ENCODE measurements at regions not wholly inside any gene's neighbourhood (a gene's known extent, or its start where the extent isn't known, plus 50 kb on each side); places are given as distances from the start of the nearest gene placed in this dataset.

GRCh38 chr11:26194881-26195280 lies 137.0 kb upstream of the ANO3 start:
- no peaks in the 10 kb centered on the region for H3K9me3 ChIP-seq (replicated peaks in 1 of 2; ENCODE audit: control insufficient read depth in 2 of 2, insufficient read depth in 1 of 2, low read depth in 1 of 2, low read length in 2 of 2)
- H3K4ac ChIP-seq (ENCODE audit: low read length) = no peak overlapping the region
- H2BK12ac ChIP-seq (ENCODE audit: low read length) = no peak overlapping the region
- H3K27ac ChIP-seq (replicated peaks; ENCODE audit: low read length) = no peak overlapping the region
- no peak overlapping the region for H3K23ac ChIP-seq (ENCODE audit: low read depth, low read length, poor library complexity)
- DNase-seq (ENCODE audit: low spot score) = no peak
- no peak overlapping the region for H3K4me2 ChIP-seq (ENCODE audit: insufficient read depth, low read length, poor library complexity, severe bottlenecking)
- no peaks in the 10 kb centered on the region for H3K4me1 ChIP-seq (ENCODE audit: control insufficient read depth in 2 of 2, insufficient read depth in 1 of 2, low read depth in 1 of 2, low read length in 2 of 2)
- H4K8ac ChIP-seq (ENCODE audit: low read depth, low read length) = no peak overlapping the region
- no peak overlapping the region for H2BK120ac ChIP-seq (ENCODE audit: low read depth, low read length)
- H2AFZ ChIP-seq (ENCODE audit: low read length) = no peak overlapping the region
- no peak overlapping the region for H2BK5ac ChIP-seq (ENCODE audit: low read length)
- H3K79me1 ChIP-seq (ENCODE audit: low read depth, low read length) = no peaks in the 10 kb centered on the region
- no peak overlapping the region for H2AK5ac ChIP-seq (ENCODE audit: low read depth, low read length)
- no CpG with 5 or more reads among the region's 1 CpG for WGBS, 2 donors (ENCODE audit: extremely low coverage in 2 of 2, insufficient read length in 2 of 2, insufficient replicate concordance in 1 of 2)
- H3K27me3 ChIP-seq (ENCODE audit: control insufficient read depth in 3 of 3, insufficient read depth in 3 of 3, low read depth in 1 of 3, low read length in 3 of 3) = no peaks in the 10 kb centered on the region
- H3K18ac ChIP-seq (ENCODE audit: low read length) = no peak overlapping the region
- H4K91ac ChIP-seq (ENCODE audit: low read depth, low read length, poor library complexity) = no peak overlapping the region
- no peak overlapping the region for H3K4me3 ChIP-seq (ENCODE audit: low read length in 2 of 2)
- H3K14ac ChIP-seq (ENCODE audit: low read length) = no peak overlapping the region
- H3K9ac ChIP-seq (ENCODE audit: low read depth, low read length, poor library complexity) = no peak overlapping the region
- no peak overlapping the region for H2BK15ac ChIP-seq (ENCODE audit: low read length)
- H3K36me3 ChIP-seq (replicated peaks in 1 of 2; ENCODE audit: control insufficient read depth in 2 of 2, insufficient read depth in 2 of 2, low read length in 2 of 2) = no peaks in the 10 kb centered on the region

DNA sequence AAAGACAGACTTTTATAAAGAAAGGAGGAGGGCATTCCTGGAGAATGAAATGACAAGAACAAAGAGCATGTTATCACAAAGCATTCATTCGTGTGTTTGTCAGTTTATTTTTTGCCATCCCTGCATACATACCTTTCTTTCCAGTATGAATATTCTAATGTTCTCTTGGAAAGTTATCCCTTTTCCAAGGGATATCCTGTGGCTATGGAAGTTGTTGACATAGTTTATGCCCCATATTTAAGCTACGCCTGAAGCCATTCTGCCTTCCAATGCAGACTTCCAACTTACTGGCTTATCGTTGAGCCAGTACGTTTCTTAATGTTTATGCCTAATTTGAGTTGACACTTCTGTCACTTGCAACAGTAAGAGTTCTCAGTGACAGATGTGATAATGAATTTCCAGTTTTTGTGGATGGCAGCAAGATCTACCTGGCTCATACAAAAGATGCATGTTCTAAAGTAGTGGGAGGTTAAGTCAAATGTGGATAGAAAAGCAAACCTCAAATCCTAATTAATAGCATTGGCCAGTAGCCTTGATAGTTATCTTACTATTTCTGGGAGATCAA lies 133.3 kb upstream of the ANO3 start:
- no peak overlapping the region for H3K9ac ChIP-seq (ENCODE audit: low read depth, low read length, poor library complexity)
- no peaks in the 10 kb centered on the region for H3K9me3 ChIP-seq (replicated peaks in 1 of 2; ENCODE audit: control insufficient read depth in 2 of 2, insufficient read depth in 1 of 2, low read depth in 1 of 2, low read length in 2 of 2)
- H3K23ac ChIP-seq (ENCODE audit: low read depth, low read length, poor library complexity) = no peak overlapping the region
- H3K36me3 ChIP-seq (replicated peaks in 1 of 2; ENCODE audit: control insufficient read depth in 2 of 2, insufficient read depth in 2 of 2, low read length in 2 of 2) = no peaks in the 10 kb centered on the region
- no peak overlapping the region for H2BK5ac ChIP-seq (ENCODE audit: low read length)
- no peak overlapping the region for H3K14ac ChIP-seq (ENCODE audit: low read length)
- no peaks in the 10 kb centered on the region for H3K79me1 ChIP-seq (ENCODE audit: low read depth, low read length)
- H2BK120ac ChIP-seq (ENCODE audit: low read depth, low read length) = no peak overlapping the region
- H3K18ac ChIP-seq (ENCODE audit: low read length) = no peak overlapping the region
- no peak overlapping the region for H3K4ac ChIP-seq (ENCODE audit: low read length)
- no peak for DNase-seq (ENCODE audit: low spot score)
- H4K91ac ChIP-seq (ENCODE audit: low read depth, low read length, poor library complexity) = no peak overlapping the region
- no peak overlapping the region for H2BK15ac ChIP-seq (ENCODE audit: low read length)
- no CpG with 5 or more reads among the region's 4 CpGs for WGBS, 2 donors (ENCODE audit: extremely low coverage in 2 of 2, insufficient read length in 2 of 2, insufficient replicate concordance in 1 of 2)
- H4K8ac ChIP-seq (ENCODE audit: low read depth, low read length) = no peak overlapping the region
- H3K4me3 ChIP-seq (ENCODE audit: low read length in 2 of 2) = no peak overlapping the region
- H3K4me1 ChIP-seq (ENCODE audit: control insufficient read depth in 2 of 2, insufficient read depth in 1 of 2, low read depth in 1 of 2, low read length in 2 of 2) = no peaks in the 10 kb centered on the region
- H2BK12ac ChIP-seq (ENCODE audit: low read length) = no peak overlapping the region
- H2AK5ac ChIP-seq (ENCODE audit: low read depth, low read length) = no peak overlapping the region
- H2AFZ ChIP-seq (ENCODE audit: low read length) = no peak overlapping the region
- H3K27ac ChIP-seq (replicated peaks; ENCODE audit: low read length) = no peak overlapping the region
- no peak overlapping the region for H3K4me2 ChIP-seq (ENCODE audit: insufficient read depth, low read length, poor library complexity, severe bottlenecking)
- no peaks in the 10 kb centered on the region for H3K27me3 ChIP-seq (ENCODE audit: control insufficient read depth in 3 of 3, insufficient read depth in 3 of 3, low read depth in 1 of 3, low read length in 3 of 3)

DNA sequence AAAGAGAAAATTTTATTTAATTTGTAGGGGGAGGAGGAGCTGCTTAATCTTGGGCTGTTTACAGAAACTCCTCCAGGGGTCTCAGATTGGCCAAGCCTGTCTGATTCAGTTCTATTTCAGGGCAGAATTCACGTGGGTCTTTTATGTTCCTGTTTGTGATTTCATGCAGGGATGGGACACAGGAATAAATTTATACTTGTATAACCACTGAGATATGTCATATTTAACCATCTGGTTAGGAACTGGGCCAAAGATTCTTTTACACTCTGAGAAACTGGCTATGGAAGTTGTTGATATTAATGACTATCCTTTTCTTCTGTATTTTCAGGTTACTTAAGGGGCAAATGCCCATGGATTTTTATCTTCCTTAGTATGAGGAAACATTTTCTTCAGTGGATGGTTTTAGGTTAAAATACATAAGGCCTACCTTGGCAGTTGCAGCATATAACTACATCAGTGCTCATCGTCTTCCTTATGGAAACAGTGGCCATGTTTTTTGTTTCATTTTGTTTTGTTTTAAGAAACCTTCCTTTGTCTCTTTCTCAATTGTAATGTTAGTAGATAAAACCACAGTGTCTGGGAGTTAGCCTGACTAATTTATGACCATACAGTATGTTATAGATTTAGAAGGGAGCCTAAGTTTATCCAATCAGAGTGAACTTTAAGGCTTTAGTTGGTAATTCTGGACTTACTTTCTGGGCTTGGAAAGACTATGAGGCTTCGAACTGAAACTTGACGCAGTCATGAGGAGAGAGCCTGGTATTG lies 132.4 kb upstream of the ANO3 start:
- H2AK5ac ChIP-seq (ENCODE audit: low read depth, low read length) = no peak overlapping the region
- DNase-seq (ENCODE audit: low spot score) = no peak
- H3K4ac ChIP-seq (ENCODE audit: low read length) = no peak overlapping the region
- H2BK5ac ChIP-seq (ENCODE audit: low read length) = no peak overlapping the region
- no peak overlapping the region for H3K4me3 ChIP-seq (ENCODE audit: low read length in 2 of 2)
- no peak overlapping the region for H3K4me2 ChIP-seq (ENCODE audit: insufficient read depth, low read length, poor library complexity, severe bottlenecking)
- H2BK12ac ChIP-seq (ENCODE audit: low read length) = no peak overlapping the region
- no peak overlapping the region for H3K27ac ChIP-seq (replicated peaks; ENCODE audit: low read length)
- H2AFZ ChIP-seq (ENCODE audit: low read length) = no peak overlapping the region
- no peaks in the 10 kb centered on the region for H3K9me3 ChIP-seq (replicated peaks in 1 of 2; ENCODE audit: control insufficient read depth in 2 of 2, insufficient read depth in 1 of 2, low read depth in 1 of 2, low read length in 2 of 2)
- no peak overlapping the region for H4K8ac ChIP-seq (ENCODE audit: low read depth, low read length)
- no peak overlapping the region for H3K23ac ChIP-seq (ENCODE audit: low read depth, low read length, poor library complexity)
- no peaks in the 10 kb centered on the region for H3K36me3 ChIP-seq (replicated peaks in 1 of 2; ENCODE audit: control insufficient read depth in 2 of 2, insufficient read depth in 2 of 2, low read length in 2 of 2)
- no peak overlapping the region for H2BK120ac ChIP-seq (ENCODE audit: low read depth, low read length)
- H4K91ac ChIP-seq (ENCODE audit: low read depth, low read length, poor library complexity) = no peak overlapping the region
- WGBS, 2 donors (ENCODE audit: extremely low coverage in 2 of 2, insufficient read length in 2 of 2, insufficient replicate concordance in 1 of 2) = no CpG with 5 or more reads among the region's 4 CpGs
- H3K27me3 ChIP-seq (ENCODE audit: control insufficient read depth in 3 of 3, insufficient read depth in 3 of 3, low read depth in 1 of 3, low read length in 3 of 3) = no peaks in the 10 kb centered on the region
- no peak overlapping the region for H3K18ac ChIP-seq (ENCODE audit: low read length)
- no peak overlapping the region for H3K14ac ChIP-seq (ENCODE audit: low read length)
- H3K79me1 ChIP-seq (ENCODE audit: low read depth, low read length) = no peaks in the 10 kb centered on the region
- H3K9ac ChIP-seq (ENCODE audit: low read depth, low read length, poor library complexity) = no peak overlapping the region
- no peak overlapping the region for H2BK15ac ChIP-seq (ENCODE audit: low read length)
- no peaks in the 10 kb centered on the region for H3K4me1 ChIP-seq (ENCODE audit: control insufficient read depth in 2 of 2, insufficient read depth in 1 of 2, low read depth in 1 of 2, low read length in 2 of 2)

DNA sequence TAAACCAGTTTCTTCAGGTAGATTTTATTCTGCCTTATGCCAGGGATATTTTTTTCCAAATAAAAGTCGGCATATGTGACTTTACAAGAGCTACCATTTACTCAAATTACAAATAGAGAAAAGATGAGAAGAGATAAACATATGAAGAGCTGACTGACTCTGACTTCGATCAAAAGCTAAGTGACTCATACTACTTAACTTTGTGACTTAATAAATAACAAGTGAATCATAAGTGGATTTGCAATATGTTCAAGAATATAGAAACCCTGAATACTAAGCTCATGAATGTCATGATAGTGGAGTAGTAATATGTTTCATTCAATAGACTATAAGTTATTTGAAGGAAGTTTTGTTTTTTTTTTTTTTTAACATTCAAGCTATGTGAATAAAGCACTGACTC lies 130.5 kb upstream of the ANO3 start:
- Histone ChIP-seq H4K8ac (ENCODE audit: low read depth, low read length) (no peak overlapping the region), H2BK12ac (ENCODE audit: low read length) (no peak overlapping the region), H2BK15ac (ENCODE audit: low read length) (no peak overlapping the region), H4K91ac (ENCODE audit: low read depth, low read length, poor library complexity) (no peak overlapping the region), H3K9ac (ENCODE audit: low read depth, low read length, poor library complexity) (no peak overlapping the region), H3K9me3 (replicated peaks in 1 of 2; ENCODE audit: control insufficient read depth in 2 of 2, insufficient read depth in 1 of 2, low read depth in 1 of 2, low read length in 2 of 2) (no peaks in the 10 kb centered on the region), H3K79me1 (ENCODE audit: low read depth, low read length) (no peaks in the 10 kb centered on the region), H3K18ac (ENCODE audit: low read length) (no peak overlapping the region), H3K27me3 (ENCODE audit: control insufficient read depth in 3 of 3, insufficient read depth in 3 of 3, low read depth in 1 of 3, low read length in 3 of 3) (no peaks in the 10 kb centered on the region), H3K4ac (ENCODE audit: low read length) (no peak overlapping the region), H2BK120ac (ENCODE audit: low read depth, low read length) (no peak overlapping the region), H2AFZ (ENCODE audit: low read length) (no peak overlapping the region), H2AK5ac (ENCODE audit: low read depth, low read length) (no peak overlapping the region), H3K4me1 (ENCODE audit: control insufficient read depth in 2 of 2, insufficient read depth in 1 of 2, low read depth in 1 of 2, low read length in 2 of 2) (no peaks in the 10 kb centered on the region), H3K36me3 (replicated peaks in 1 of 2; ENCODE audit: control insufficient read depth in 2 of 2, insufficient read depth in 2 of 2, low read length in 2 of 2) (no peaks in the 10 kb centered on the region), H3K4me2 (ENCODE audit: insufficient read depth, low read length, poor library complexity, severe bottlenecking) (no peak overlapping the region), H3K4me3 (ENCODE audit: low read length in 2 of 2) (no peak overlapping the region), H3K14ac (ENCODE audit: low read length) (no peak overlapping the region), H3K23ac (ENCODE audit: low read depth, low read length, poor library complexity) (no peak overlapping the region), H3K27ac (replicated peaks; ENCODE audit: low read length) (no peak overlapping the region), H2BK5ac (ENCODE audit: low read length) (no peak overlapping the region)
- DNase-seq (ENCODE audit: low spot score) = no peak
- no CpG with 5 or more reads among the region's 2 CpGs for WGBS, 2 donors (ENCODE audit: extremely low coverage in 2 of 2, insufficient read length in 2 of 2, insufficient replicate concordance in 1 of 2)

Measured in neuronal stem cell (in vitro differentiated cells).